GM19240 (cell line): ENCODE measurements at regions not wholly inside any gene's neighbourhood (a gene's known extent, or its start where the extent isn't known, plus 50 kb on each side); places are given as distances from the start of the nearest gene placed in this dataset.
"Not testable (repeated sequence)": the region's sequence is repeated elsewhere in the genome, so short reads cannot be mapped to it uniquely, and the experiment has no call there.

Experiments
- DNase-seq: peaks from one replicate; pipeline ENCODE4 v3.0.0; 2011; ENCODE audit warnings: low spot score; ENCODE audit not compliant: insufficient read length

DNA sequence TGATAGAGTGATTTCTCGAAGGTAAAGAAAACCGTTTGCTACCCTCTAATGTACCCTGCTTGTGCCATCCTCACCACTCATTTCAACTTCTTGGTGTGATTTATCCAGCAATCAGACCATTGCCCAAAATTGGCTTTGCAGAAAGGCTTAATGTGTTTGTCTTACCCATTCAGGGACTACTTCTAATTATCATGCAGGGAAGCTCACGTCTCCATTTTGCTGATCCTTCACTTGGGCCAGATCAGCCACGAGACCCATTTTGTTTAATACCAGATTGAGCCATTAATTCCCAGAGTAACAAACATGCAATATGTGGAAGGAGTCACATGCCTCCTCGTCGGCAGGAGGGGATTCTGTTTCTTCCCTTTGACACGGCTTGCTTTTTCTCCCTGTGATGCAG lies 51.1 kb upstream of the CRY1 start:
- no peak for DNase-seq

DNA sequence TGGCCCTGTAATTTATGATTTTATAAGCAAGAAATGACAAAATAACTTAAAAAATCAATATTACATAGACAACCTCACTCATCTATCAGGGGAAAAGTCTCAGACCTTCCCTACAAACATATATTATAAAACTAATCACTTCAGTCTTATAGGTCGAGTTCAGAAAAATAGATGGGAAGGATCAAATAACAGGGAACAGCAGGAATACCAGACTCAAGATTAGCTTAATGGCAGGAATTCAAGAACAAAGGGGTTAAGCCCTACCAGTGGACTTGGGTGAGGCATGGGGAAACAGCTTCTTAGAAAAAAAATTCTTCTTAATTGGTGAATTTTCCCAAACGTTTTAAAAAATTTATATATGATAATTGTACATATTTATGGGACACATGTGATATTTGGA lies 51.6 kb upstream of the CRY1 start:
- no peak for DNase-seq

DNA sequence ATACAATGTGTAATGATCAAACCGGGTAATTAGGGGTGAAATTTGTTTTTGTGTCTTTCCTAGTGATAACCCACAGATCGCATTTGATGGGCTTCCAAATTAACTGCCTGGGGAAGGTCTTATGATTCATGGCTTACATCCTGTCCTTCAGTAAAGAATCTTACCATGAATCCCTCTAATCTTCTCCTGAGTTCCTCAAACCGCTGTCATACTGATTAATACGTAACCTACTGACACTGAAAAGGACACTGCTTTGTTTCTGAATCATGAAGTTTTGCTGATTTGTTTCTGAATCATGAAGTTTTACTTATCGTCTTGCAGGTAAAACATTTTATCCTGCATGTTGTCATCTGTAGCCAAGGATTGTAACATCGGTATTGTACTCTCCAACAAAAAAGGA lies 52.0 kb upstream of the CRY1 start:
- no peak for DNase-seq

DNA sequence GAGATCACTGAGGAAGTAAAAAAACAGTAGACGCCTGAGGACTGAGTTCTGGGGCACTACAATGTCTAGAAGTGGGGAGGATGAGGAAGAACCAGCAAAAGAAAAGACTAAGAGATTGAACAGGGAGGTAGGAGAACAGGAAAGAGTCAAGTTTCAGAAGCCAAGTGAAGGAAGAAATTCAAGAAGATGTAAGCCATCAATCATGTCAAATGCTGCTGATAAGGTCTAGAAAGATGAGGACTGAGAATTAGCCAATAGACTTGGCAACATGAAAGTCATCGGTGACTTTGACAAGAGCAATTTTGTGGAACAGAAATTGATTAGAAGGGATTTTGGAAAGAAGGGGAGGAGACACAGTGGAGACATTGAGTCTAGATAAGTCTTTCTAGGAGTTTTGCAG lies 54.8 kb upstream of the CRY1 start:
- DNase-seq, result no peak

DNA sequence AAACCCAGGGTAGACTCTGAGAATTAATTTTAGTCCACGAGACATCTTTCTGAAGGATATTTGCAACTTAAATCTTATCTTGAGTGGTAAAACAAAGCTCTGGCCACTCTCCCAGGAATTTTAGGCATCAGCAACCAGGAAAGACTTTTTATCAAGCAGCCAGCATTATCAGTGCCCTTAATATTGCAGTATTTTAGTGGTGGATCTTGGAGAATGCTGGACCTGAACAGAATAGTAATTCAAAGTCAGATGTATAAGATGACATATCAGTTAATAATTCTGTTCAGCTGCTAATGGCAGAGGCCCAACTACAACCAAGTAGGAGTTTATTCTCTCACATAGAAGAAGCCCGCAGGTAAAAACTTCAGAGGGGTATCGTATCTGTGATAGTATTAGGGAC lies 59.0 kb upstream of the CRY1 start:
- no peak for DNase-seq

DNA sequence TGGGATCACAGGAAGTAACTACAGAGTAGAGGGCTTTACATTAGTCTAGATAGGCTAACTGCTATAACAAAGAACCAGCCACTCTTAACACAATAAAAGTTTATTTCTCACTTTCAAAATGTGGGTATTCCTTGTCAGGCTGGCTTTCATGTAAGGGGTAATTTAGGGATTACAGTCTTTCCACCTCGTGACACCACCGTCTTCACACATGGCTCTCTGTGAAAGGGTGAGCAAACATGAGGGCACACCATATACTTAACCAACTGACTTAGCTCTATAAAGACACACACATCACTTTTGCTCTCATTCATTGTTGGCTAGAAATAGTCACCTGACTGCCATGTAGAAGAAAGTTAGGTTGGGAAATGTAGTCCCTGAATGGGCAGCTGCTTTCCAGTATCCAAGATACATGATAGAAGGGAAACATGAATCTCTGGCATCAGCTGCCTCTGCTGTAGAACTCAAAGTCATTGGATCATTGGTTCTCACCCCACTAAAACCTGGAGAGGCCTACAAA lies 66.1 kb upstream of the CRY1 start:
- no peak for DNase-seq

DNA sequence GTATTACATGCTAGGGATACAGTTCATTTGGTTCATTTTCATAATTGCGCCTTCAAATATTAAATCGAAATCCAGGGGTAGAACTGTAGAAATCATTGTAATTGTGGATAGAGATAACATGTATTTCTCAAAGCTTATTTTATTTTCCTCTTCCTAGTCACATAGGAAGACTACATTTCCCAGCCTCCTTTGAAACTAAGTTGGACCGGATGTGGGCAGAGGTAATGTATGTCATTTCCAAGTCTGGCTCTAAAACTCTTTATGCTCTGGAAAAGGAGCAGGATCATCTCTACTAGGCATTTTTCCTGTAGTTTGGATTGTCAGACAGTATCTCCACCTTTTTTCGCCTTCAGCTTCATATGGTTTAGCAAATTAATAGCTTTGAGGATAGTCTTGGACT lies 70.1 kb upstream of the CRY1 start:
- DNase-seq, result no peak

DNA sequence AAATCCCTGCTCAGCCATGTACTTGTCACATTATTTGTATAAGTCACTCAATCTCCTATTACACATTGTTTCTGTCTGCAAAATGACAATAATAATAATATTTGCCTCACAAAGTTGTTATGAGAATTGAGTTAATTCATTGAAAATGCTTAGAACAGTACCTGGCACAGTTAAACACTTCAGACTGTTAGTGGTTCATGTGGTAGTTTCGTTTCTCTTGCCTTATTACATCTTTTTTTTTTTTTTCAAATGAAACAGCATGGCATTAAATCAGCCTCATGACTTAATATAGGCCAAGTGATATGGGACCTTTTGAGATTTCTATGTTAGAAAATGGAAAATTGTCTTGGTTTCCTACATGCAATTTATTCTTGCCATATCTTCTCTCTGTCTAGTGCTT lies 71.0 kb upstream of the CRY1 start:
- DNase-seq, result no peak

DNA sequence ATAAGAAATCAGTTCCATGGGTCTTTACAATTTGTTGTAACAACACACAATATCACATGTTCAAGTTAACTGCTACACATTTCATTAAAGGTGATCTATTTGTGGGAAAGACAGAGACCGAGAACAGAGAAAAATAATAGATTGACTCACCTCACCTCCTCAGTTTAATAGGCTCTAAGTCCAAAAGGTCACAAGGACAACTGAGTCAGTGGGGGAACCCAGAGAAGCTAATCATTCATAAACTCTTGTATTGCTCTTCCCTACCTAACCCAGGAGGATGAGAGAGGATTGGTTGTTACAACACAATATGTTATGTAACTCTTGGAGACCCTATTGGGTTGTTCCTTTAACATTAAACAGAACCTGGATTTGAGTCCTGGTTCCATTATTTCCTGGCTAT lies 72.2 kb upstream of the CRY1 start:
- no peak for DNase-seq

DNA sequence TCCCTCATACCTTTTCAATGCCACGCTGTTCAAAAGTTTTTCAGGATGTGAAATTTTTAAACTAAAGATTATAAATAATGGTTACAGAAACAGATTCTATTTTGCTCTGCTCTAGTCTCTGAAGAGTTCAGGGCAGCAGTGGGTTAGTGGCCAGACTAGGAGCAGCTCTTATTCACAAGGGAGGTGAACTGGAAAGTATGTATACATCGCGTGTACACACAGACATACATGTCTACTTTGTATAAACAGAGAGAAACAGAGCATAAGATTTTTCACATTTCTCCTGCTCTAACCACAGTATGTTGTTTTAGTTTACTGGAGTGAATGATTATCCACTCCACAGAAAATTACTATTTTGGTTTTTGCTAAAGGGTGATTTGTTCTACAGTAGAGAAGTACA lies 74.4 kb upstream of the CRY1 start:
- no peak for DNase-seq

DNA sequence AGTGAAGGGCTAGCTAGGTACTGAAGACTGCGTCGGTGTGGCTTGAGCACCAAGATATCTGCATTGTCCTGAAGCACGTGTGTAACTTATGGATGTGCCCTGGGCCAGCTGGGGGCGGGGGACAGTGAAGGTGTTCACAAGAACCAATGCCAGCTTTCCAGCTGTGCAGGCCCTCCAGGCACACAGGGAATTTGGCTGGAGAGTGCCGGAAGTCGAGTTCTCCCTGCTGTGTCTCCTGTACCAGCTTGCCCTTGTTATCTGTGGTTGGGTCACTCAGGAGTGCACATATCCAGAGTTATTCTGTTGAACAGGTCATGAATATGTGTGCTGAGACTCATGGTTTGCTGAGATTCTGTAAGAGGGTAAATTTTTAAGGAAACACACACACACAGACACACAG lies 75.9 kb upstream of the CRY1 start:
- no peak for DNase-seq

DNA sequence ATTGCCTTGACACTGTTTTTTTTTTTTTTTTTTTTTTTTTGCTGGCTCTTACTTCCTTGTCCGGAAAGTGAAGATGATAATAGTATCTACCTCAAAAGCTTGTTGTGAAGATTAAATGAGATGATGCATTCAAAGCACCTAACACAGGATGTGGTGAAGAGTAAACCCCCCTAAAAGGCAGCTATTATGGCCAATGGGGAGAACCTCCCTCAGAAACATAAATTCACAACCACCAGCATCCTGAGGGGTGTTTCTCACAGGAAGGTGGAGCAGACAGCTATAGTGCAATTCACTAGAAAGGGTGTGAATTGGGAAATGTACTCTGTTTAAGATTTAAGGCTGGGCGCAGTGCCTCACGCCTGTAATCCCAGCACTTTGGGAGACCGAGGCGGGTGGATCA lies 85.4 kb upstream of the CRY1 start:
- DNase-seq, result no peak

DNA sequence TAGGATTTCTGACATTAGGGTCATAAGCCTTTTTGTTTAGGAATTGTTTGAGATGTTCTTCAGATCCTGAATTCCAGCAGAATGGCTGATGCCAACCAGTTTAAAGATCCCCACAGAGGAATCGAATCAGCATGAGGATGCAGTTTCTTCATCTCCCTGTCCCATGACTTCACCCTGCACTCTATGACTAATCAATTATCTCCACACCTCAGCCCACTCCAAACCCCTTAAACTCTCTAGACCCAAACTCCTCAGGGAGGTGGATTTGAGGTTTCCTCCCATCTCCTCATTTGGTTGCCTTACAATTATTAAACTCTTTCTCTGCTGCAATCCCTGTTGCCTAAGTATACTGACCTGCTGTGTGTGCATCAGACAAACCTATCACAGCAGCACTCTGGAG lies 86.5 kb upstream of the CRY1 start:
- DNase-seq, result no peak

DNA sequence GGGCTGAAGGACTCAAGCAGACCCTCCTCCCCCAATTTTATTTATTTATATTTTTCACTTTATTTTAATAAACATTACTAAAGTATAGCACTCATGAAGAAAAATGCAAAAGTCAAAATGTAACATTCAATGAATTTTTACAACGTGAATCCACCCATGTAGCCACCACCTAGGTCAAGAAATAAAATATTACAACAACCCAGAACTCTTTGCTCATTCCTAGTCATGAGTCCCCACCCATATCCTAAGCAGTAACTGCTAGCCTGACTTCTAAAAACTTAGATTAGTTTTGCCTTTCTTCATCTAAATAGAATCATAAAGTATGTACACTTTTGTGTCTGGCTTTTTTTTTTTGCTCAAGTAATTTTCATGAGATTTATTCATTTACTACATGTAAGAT lies 86.9 kb upstream of the CRY1 start:
- no peak for DNase-seq

DNA sequence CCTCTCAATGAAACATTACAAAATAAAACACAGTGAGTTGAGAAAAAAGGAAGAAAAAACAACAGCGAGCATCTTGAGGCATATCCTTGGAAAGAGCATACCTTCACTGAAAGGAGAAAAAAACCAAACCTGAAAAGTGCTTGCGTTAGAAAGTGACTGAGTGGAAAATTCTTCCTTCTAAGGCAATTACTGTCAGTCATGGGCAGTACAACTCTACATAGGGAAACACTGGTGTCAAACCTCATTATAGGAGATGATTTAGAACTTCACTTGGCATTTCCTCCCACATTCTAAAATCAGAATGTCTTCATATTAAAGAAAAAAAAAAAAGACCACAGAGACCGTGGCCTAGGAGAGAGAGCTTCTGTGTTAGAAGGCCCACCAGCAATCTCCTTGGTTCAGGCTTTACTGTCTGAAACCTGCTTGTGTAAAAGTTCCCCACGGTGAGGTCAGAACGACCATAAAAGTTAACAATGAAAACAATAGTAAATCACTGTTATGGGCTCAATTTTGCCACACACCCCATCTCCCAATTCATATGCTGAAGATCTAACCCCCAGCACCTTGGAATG lies 91.1 kb upstream of the CRY1 start:
- DNase-seq, result no peak

DNA sequence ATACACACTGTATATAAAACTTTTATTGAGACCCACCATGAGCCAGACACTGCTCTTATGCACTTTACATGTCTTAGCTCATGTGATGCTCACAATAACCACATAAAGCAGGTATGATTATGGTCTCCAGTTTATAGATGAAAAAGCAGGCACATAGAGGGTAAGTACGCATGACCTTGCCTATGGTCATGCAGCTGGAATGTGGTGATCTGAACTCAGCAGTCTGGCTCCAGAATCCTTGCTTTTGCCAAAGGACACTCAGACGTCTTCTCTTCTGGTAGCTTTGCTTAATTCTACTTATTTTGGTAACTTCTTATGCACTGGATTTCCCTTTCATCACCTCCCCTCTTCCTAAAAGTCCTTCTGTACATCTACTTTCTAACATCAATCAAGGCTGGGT lies 103.3 kb upstream of the CRY1 start:
- DNase-seq, result no peak

DNA sequence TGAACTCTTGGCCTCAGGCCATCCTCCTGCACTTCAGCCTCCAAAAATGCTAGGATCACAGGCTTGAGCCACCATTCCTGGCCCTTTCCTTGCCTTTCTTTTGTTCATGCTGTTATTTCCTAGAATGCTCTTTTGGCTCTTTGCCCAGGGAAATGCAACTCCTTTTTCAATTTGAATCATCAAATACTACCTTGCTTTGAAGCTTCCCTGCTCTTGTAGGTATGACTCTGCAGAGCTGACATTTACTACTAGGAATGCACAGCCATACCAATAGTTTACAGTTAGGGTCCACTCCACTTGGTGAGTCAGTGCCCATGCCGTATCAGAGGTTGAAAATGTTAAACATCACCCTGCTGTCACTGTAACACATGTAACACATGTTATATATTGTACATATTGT lies 107.0 kb upstream of the CRY1 start:
- DNase-seq, result no peak

DNA sequence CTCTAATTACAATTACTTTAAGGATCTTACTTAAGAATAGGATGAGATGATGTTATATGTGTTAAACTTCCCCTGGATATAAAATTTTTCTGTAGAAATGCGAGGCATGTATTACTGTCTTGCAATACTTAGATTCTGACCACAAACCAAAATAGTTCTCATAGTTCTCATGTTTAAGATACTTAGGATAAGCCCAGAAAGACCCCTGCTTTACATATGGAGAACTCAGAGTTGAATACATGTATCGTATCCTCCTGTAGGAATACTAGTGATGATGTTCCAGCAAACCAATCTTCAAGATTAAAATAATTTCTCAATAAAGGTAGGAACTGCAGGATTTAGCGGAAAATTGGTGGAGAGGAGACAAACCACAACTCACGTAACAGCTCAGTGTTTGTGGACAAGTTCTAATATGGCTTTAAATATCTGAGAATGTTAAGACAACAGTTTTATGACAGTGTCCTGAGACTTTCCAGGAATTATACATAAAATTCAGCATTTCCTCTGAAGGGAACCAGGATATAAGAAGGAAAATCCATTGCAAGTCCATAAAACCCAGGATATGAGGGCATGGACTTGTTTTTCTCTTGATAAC lies 114.7 kb upstream of the CRY1 start:
- no peak for DNase-seq

DNA sequence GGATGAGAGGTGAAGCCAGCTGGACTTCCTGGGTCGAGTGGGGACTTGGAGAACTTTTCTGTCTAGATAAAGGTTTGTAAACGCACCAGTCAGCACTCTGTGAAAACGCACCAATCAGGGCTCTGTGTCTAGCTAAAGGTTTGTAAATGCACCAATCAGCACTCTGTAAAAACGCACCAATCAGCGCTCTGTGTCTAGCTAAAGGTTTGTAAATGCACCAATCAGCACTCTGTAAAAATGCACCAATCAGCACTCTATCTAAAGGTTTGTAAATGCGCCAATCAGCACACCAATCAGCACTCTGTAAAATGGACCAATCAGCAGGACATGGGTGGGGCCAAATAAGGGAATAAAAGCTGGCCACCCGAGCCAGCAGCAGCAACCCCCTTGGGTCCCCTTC lies 116.4 kb upstream of the CRY1 start:
- DNase-seq, result not testable (repeated sequence)

DNA sequence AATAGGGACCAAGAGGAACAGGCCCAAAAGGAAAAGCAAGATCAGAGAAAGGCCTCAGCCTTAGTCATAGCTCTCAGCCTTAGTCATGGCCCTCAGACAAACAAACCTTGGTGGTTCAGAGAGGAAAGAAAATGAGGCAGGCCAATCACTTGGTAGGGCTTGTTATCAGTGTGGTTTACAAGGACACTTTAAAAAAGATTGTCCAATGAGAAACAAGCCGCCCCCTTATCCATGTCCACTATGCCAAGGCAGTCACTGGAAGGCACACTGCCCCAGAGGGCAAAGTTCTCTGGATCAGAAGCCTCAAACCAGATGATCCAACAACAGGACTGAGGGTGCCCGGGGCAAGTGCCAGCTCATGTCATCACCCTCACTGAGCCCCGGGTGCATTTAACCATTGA lies 121.0 kb upstream of the CRY1 start:
- not testable (repeated sequence) for DNase-seq

DNA sequence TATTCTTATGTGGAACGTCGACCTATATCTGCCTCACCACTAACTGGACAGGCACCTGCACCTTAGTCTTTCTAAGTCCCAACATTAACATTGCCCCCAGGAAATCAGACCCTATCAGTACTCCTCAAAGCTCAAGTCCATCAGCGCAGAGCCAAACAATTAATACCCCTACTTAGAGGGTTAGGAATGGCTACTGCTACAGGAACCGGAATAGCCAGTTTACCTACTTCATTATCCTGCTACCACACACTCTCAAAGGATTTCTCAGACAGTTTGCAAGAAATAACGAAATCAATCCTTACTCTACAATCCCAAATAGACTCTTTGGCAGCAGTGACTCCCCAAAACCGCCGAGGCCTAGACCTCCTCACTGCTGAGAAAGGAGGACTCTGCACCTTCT lies 123.1 kb upstream of the CRY1 start:
- DNase-seq, result not testable (repeated sequence)

DNA sequence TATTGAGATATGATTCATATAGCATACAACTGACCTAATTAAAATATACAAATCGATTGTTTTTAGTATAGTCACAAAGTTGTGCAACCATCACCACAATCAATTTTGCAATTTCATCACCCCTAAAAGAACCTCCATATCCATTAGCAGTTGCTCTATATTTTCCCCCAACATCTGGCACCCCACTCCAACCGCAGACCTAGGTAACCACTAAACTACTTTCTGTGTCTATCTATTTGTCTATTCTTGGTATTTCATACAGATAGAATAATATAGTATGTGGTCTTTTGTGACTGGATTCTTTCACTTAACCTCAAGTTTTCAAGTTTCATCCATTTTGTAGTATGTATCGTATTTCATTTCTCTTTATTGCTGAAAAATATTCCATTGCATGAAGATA lies 126.0 kb upstream of the CRY1 start:
- DNase-seq, result no peak

DNA sequence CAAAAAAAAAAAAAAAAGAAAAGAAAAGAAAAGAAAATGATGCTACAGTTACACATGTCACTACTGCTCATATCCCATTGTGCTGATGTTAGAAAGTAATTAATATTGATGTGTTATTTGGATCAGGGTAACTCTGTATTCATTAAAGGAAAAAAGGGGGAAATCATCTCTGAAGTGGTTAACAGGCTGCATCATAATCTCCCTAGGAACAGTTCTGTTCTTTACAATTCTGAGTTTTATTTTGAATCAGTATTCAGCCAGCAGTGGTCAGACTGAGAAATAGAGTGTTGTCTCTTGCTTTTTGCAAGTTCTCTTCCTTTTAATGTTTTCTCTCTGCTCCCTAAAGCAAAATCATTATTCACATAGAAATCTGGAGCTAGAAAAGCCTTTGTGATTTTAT lies 128.6 kb upstream of the CRY1 start:
- DNase-seq, result no peak

DNA sequence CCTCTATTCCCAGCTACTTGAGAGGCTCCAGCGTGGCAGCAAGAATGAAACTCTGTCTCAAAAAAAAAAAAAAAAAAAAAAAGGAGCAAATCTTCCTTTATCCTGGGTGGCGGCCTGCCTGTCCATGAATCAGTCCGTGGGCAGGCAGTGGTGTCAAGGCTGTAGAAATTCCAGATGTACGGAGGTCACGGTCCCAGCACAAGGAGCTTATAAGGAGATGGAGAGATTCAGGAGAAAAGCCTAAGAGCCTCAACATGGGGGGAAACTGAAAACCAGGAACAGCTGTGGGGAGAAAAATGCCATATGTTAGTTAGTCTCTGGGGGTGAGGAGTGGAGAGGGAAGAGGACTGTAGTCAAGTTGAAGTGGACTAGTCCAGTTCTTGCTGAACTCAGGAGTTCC lies 130.5 kb upstream of the CRY1 start:
- no peak for DNase-seq
